CD8-positive, alpha-beta memory T cell (primary cell): ENCODE measurements at regions not wholly inside any gene's neighbourhood (a gene's known extent, or its start where the extent isn't known, plus 50 kb on each side); places are given as distances from the start of the nearest gene placed in this dataset.

Experiments used
- CTCF ChIA-PET: fragments of 350-600 bp; sonication (Branson Sonifier 250); formaldehyde crosslinking; loops from one replicate; lab custom pipeline; 2021; ENCODE audit warnings: antibody characterized with exemption; lab: Charles Lee
- POLR2A ChIA-PET: fragments of 350-600 bp; sonication (Branson Sonifier 250); formaldehyde crosslinking; loops from one replicate; lab custom pipeline; 2021; ENCODE audit warnings: antibody characterized with exemption; lab: Charles Lee
- DNase-seq, 5 donors: peaks; one replicate each; pipeline versions ENCODE4 v3.0.0 to v3.0.0-alpha.2; 2020 to 2022; ENCODE audit warnings: mixed read lengths in 1 of 5
- H3K27ac ChIP-seq: one replicate; pipeline ENCODE4 v1.7.0; 2013; ENCODE audit warnings: low read depth, mild to moderate bottlenecking, low read length, moderate library complexity
- H3K27me3 ChIP-seq: 2 replicates; pipeline ENCODE4 v1.7.0; 2013; ENCODE audit warnings: low read length, mild to moderate bottlenecking; ENCODE audit not compliant: insufficient read depth, poor library complexity, severe bottlenecking
- H3K36me3 ChIP-seq: 2 replicates; pipeline ENCODE4 v1.7.0; 2013; ENCODE audit warnings: mild to moderate bottlenecking, low read length, moderate library complexity; ENCODE audit not compliant: insufficient read depth
- H3K4me1 ChIP-seq: 2 replicates; pipeline ENCODE4 v1.7.0; 2013; ENCODE audit warnings: mild to moderate bottlenecking, low read length, moderate library complexity; ENCODE audit not compliant: insufficient read depth
- H3K4me3 ChIP-seq: 2 replicates; pipeline ENCODE4 v1.7.0; 2013; ENCODE audit warnings: mild to moderate bottlenecking, low read length
- H3K9me3 ChIP-seq: 2 replicates; pipeline ENCODE4 v1.7.0; 2013; ENCODE audit warnings: mild to moderate bottlenecking, low read length
- H3K27ac Mint-ChIP-seq, 8 donors: one replicate each; pipeline ENCODE4 v1.8.0; 2020 to 2021; ENCODE audit warnings: mixed read lengths in 8 of 8, mild to moderate bottlenecking in 6 of 8, inconsistent platforms in 3 of 8, moderate library complexity in 3 of 8
- H3K27me3 Mint-ChIP-seq, 2 donors: one replicate each; pipeline ENCODE4 v1.8.0; 2020 to 2021; ENCODE audit warnings: mixed read lengths in 2 of 2, mild to moderate bottlenecking in 1 of 2, moderate library complexity in 1 of 2
- H3K36me3 Mint-ChIP-seq, 3 donors: one replicate each; pipeline ENCODE4 v1.8.0; 2020 to 2021; ENCODE audit warnings: mixed read lengths in 3 of 3, inconsistent platforms in 1 of 3, mild to moderate bottlenecking in 1 of 3
- H3K4me1 Mint-ChIP-seq, 3 donors: one replicate each; pipeline ENCODE4 v1.8.0; 2020 to 2021; ENCODE audit warnings: mixed read lengths in 3 of 3, inconsistent platforms in 1 of 3, mild to moderate bottlenecking in 1 of 3
- H3K4me3 Mint-ChIP-seq, 7 donors: one replicate each; pipeline ENCODE4 v1.8.0; 2020 to 2021; ENCODE audit warnings: mixed read lengths in 7 of 7, mild to moderate bottlenecking in 6 of 7, moderate library complexity in 4 of 7, inconsistent platforms in 2 of 7
- H3K9me3 Mint-ChIP-seq, 5 donors: one replicate each; pipeline ENCODE4 v1.8.0; 2020 to 2022; ENCODE audit warnings: mixed read lengths in 5 of 5, mild to moderate bottlenecking in 3 of 5, moderate library complexity in 2 of 5, inconsistent platforms in 1 of 5

- no peaks in the 10 kb centered on the region for H3K4me1 ChIP-seq
- H3K4me3 ChIP-seq = no peak overlapping the region
- no peaks in the 10 kb centered on the region for H3K9me3 Mint-ChIP-seq
- CTCF ChIA-PET = no interaction called here
- no peaks in the 10 kb centered on the region for H3K4me1 Mint-ChIP-seq
- no peak overlapping the region for H3K4me3 Mint-ChIP-seq
- no peak for DNase-seq
- no peak overlapping the region for H3K27ac ChIP-seq
- peaks cover 6 to 8% of the 10 kb centered on the region in 2 donors for H3K27me3 Mint-ChIP-seq
- no peaks in the 10 kb centered on the region for H3K36me3 ChIP-seq
- no peaks in the 10 kb centered on the region for H3K36me3 Mint-ChIP-seq
- no peak overlapping the region for H3K27ac Mint-ChIP-seq
- POLR2A ChIA-PET = no interaction called here
- no peaks in the 10 kb centered on the region for H3K27me3 ChIP-seq
- H3K9me3 ChIP-seq = no peaks in the 10 kb centered on the region
Observed at GRCh38 chr2:33678436-33678835, 79.3 kb upstream of the FAM98A start.

- Mint-ChIP-seq H3K27ac (no peak overlapping the region), H3K36me3 (no peaks in the 10 kb centered on the region), H3K9me3 (no peaks in the 10 kb centered on the region), H3K4me1 (no peaks in the 10 kb centered on the region), H3K27me3 (peaks cover 4 to 16% of the 10 kb centered on the region in 2 donors), H3K4me3 (no peak overlapping the region)
- ChIA-PET CTCF (no interaction called here), POLR2A (no interaction called here)
- Histone ChIP-seq H3K4me3 (no peak overlapping the region), H3K27me3 (no peaks in the 10 kb centered on the region), H3K27ac (no peak overlapping the region), H3K36me3 (no peaks in the 10 kb centered on the region), H3K4me1 (no peaks in the 10 kb centered on the region), H3K9me3 (no peaks in the 10 kb centered on the region)
- DNase-seq = no peak
Observed at GRCh38 chr2:33673937-33674336, 74.8 kb upstream of the FAM98A start.

DNA sequence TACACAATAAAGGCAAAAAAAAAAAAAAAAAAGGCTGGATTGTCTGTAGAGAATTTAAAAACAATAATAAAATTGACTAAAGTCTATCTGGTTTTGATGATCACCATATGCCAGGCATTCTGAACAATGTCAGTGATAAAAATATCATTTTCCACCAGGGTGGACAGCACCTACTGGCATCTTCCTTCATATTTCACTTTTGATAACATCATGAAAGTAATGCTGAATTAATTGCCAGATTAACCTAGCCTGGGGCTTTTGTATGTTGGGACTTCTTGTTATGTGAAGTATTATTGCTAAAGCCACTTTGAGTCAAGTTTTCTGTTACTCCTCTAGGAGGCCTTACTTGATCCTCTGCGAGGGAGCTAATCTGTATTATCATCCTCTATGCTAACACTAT is 73.8 kb upstream of the FAM98A start:
- no peaks in the 10 kb centered on the region for H3K36me3 Mint-ChIP-seq
- Histone ChIP-seq H3K36me3 (no peaks in the 10 kb centered on the region), H3K4me3 (no peak overlapping the region), H3K27me3 (no peaks in the 10 kb centered on the region), H3K4me1 (no peaks in the 10 kb centered on the region), H3K27ac (no peak overlapping the region), H3K9me3 (no peaks in the 10 kb centered on the region)
- CTCF ChIA-PET = no interaction called here
- no peaks in the 10 kb centered on the region for H3K4me1 Mint-ChIP-seq
- H3K4me3 Mint-ChIP-seq = no peak overlapping the region
- peaks cover 3 to 16% of the 10 kb centered on the region in 2 donors for H3K27me3 Mint-ChIP-seq
- no peak overlapping the region for H3K27ac Mint-ChIP-seq
- no peak for DNase-seq
- H3K9me3 Mint-ChIP-seq = peaks cover 0 to 4% (median 0%) of the 10 kb centered on the region in 5 donors
- POLR2A ChIA-PET = no interaction called here

DNA sequence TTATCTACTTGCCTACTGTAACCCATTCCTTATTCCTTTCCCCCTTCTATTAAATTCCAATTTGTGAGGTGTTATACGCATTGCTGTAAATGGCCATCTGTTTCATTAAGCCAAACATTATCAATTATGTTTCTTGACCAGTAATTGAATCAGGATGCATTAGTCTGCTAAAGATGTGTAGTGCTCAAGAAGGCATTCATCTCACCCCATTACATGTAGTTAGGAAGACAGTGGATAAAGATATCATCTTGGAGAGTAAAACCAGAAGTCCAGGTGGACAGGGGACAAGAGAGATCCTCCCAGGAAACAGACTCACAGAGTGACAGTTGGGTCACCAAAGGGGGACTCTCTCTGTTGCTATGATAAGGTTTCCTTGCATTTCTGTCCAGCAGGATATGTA is 73.3 kb upstream of the FAM98A start:
- Mint-ChIP-seq H3K27me3 (peaks cover 3 to 16% of the 10 kb centered on the region in 2 donors), H3K9me3 (peaks cover 0 to 4% (median 0%) of the 10 kb centered on the region in 5 donors), H3K36me3 (no peaks in the 10 kb centered on the region), H3K27ac (no peak overlapping the region), H3K4me3 (no peak overlapping the region), H3K4me1 (no peaks in the 10 kb centered on the region)
- Histone ChIP-seq H3K4me1 (no peaks in the 10 kb centered on the region), H3K9me3 (no peaks in the 10 kb centered on the region), H3K27ac (no peak overlapping the region), H3K36me3 (no peaks in the 10 kb centered on the region), H3K27me3 (no peaks in the 10 kb centered on the region), H3K4me3 (no peak overlapping the region)
- ChIA-PET CTCF (no interaction called here), POLR2A (no interaction called here)
- no peak for DNase-seq

GRCh38 chr2:33671198-33671597 is 72.1 kb upstream of the FAM98A start:
- ChIA-PET CTCF (no interaction called here), POLR2A (no interaction called here)
- Mint-ChIP-seq H3K27ac (no peak overlapping the region), H3K4me1 (no peaks in the 10 kb centered on the region), H3K36me3 (no peaks in the 10 kb centered on the region), H3K27me3 (peaks cover 3 to 16% of the 10 kb centered on the region in 2 donors), H3K4me3 (no peak overlapping the region), H3K9me3 (peaks cover 0 to 4% (median 0%) of the 10 kb centered on the region in 5 donors)
- no peak overlapping the region for H3K27ac ChIP-seq
- no peak for DNase-seq
- no peaks in the 10 kb centered on the region for H3K9me3 ChIP-seq
- H3K27me3 ChIP-seq = no peaks in the 10 kb centered on the region
- no peak overlapping the region for H3K4me3 ChIP-seq
- no peaks in the 10 kb centered on the region for H3K4me1 ChIP-seq
- no peaks in the 10 kb centered on the region for H3K36me3 ChIP-seq

GRCh38 chr2:33670392-33670937 is 71.4 kb upstream of the FAM98A start:
- no peak overlapping the region for H3K4me3 Mint-ChIP-seq
- no peak for DNase-seq
- peaks cover 3 to 16% of the 10 kb centered on the region in 2 donors for H3K27me3 Mint-ChIP-seq
- H3K27ac Mint-ChIP-seq = no peak overlapping the region
- no peaks in the 10 kb centered on the region for H3K4me1 Mint-ChIP-seq
- H3K4me1 ChIP-seq = no peaks in the 10 kb centered on the region
- H3K4me3 ChIP-seq = no peak overlapping the region
- no peaks in the 10 kb centered on the region for H3K27me3 ChIP-seq
- H3K9me3 ChIP-seq = no peaks in the 10 kb centered on the region
- H3K27ac ChIP-seq = no peak overlapping the region
- CTCF ChIA-PET = no interaction called here
- H3K36me3 ChIP-seq = no peaks in the 10 kb centered on the region
- POLR2A ChIA-PET = no interaction called here
- H3K36me3 Mint-ChIP-seq = no peaks in the 10 kb centered on the region
- H3K9me3 Mint-ChIP-seq = peaks cover 0 to 4% (median 0%) of the 10 kb centered on the region in 5 donors

DNA sequence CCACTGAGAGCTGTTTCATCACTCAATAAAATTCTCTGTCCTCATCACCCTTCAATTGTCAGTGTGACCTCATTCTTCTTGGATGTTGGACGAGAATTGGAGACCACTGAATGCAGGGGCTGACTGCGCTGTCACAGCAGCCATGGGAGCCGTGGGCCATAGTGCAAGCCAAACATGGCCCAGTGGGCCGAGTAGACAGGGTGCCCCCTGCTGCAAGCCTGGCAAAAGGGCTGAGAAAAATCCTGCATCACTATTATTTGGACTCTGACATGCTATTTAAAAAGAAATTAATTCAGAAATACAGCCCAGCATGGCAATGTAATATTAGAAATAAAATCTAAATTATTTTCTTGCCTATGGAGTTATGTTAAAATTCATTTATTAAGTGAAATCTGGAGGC is 67.8 kb upstream of the FAM98A start:
- Mint-ChIP-seq H3K4me1 (no peaks in the 10 kb centered on the region), H3K36me3 (no peaks in the 10 kb centered on the region), H3K9me3 (peaks cover 2 to 9% (median 4%) of the 10 kb centered on the region in 5 donors), H3K4me3 (no peak overlapping the region), H3K27ac (no peak overlapping the region), H3K27me3 (peaks cover 3 to 13% of the 10 kb centered on the region in 2 donors)
- no peaks in the 10 kb centered on the region for H3K9me3 ChIP-seq
- no peaks in the 10 kb centered on the region for H3K27me3 ChIP-seq
- ChIA-PET POLR2A (no interaction called here), CTCF (no interaction called here)
- no peaks in the 10 kb centered on the region for H3K4me1 ChIP-seq
- DNase-seq = no peak
- no peak overlapping the region for H3K4me3 ChIP-seq
- H3K27ac ChIP-seq = no peak overlapping the region
- H3K36me3 ChIP-seq = no peaks in the 10 kb centered on the region

DNA sequence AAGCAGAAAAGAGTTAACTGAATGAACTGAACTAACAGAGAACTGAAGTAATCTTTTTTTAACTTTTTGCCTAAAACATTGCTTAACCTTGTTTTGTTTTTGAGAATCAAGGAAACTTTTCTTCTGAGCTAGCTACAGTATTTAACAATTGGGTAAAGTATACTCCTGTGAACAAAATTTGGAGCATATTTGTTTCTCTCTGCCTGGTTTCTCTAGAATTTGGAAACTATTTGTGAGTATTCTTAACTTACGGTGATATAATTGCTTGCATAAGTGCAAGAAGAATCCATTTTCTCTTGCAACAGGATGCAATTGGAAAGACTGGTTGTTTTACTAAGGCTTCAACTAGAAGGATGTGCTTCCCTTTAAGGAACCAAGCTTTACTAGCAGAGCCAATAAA is 65.9 kb upstream of the FAM98A start:
- peaks cover 2 to 9% (median 4%) of the 10 kb centered on the region in 5 donors for H3K9me3 Mint-ChIP-seq
- H3K27me3 Mint-ChIP-seq = peaks cover 2 to 11% of the 10 kb centered on the region in 2 donors
- H3K27me3 ChIP-seq = no peaks in the 10 kb centered on the region
- H3K27ac ChIP-seq = no peak overlapping the region
- H3K4me1 ChIP-seq = no peaks in the 10 kb centered on the region
- no peak for DNase-seq
- no peak overlapping the region for H3K4me3 Mint-ChIP-seq
- no peaks in the 10 kb centered on the region for H3K4me1 Mint-ChIP-seq
- H3K36me3 ChIP-seq = no peaks in the 10 kb centered on the region
- POLR2A ChIA-PET = no interaction called here
- CTCF ChIA-PET = no interaction called here
- H3K9me3 ChIP-seq = no peaks in the 10 kb centered on the region
- H3K4me3 ChIP-seq = no peak overlapping the region
- no peak overlapping the region for H3K27ac Mint-ChIP-seq
- H3K36me3 Mint-ChIP-seq = no peaks in the 10 kb centered on the region
